ENCODE measurements at regions not wholly inside any gene's neighbourhood (a gene's known extent, or its start where the extent isn't known, plus 50 kb on each side); places are given as distances from the start of the nearest gene placed in this dataset.

- TF ChIP-seq POLR2A (IDR thresholded peaks at IDR 0.05), result no peak
- TF ChIP-seq EP300 (IDR thresholded peaks at IDR 0.05), result no peak
- no peak for TF ChIP-seq CTCF (IDR thresholded peaks at IDR 0.05)
- TF ChIP-seq POLR2AphosphoS5 (IDR thresholded peaks at IDR 0.05), result no peak
Measured at GRCh38 chr2:22786817-22787216, 598.2 kb upstream of the KLHL29 start.
